T-helper 2 cell (primary cell): ENCODE measurements at regions not wholly inside any gene's neighbourhood (a gene's known extent, or its start where the extent isn't known, plus 50 kb on each side); places are given as distances from the start of the nearest gene placed in this dataset.
"Not testable (repeated sequence)": the region's sequence is repeated elsewhere in the genome, so short reads cannot be mapped to it uniquely, and the experiment has no call there.

Experiments
- DNase-seq, 5 experiments: peaks; one replicate each; pipeline versions ENCODE4 v3.0.0 to v3.0.0-alpha.2; 2012 to 2022

DNA sequence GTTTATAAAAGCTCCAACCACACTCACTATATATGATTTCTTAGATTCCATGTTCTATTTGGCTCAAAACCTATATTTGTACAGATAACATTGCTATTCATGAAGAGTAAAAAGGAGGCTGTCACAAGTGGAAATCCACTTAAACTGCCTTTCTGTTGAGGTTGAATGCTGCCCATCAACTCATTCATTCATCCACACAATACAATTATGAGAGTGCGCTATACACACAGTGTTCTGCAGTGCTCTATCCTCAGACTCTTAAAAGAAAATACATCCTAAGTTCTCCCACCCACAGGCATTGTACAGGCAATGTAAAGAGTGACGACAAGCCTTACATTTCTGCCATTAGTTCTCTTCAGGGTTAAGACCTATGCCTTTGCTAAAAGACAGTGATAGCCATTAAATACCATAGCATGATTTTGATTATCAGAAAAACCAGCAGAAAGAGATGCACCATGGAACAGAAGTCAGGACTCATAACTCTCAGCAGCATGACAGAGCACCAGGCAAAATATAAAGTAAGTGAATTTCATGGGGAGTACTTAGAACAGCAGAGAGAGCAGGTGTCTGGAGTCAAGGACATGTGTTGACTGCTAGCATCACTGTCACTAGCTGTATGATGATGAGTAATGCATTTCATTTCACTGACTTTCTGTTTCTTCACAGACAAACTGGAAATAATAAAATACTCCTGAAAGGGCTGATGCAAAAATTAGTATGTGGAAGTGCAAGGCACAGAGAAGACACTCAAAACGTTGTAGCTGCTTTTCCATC, 218.0 kb downstream of the RBM26 start:
- DNase-seq = no peak

DNA sequence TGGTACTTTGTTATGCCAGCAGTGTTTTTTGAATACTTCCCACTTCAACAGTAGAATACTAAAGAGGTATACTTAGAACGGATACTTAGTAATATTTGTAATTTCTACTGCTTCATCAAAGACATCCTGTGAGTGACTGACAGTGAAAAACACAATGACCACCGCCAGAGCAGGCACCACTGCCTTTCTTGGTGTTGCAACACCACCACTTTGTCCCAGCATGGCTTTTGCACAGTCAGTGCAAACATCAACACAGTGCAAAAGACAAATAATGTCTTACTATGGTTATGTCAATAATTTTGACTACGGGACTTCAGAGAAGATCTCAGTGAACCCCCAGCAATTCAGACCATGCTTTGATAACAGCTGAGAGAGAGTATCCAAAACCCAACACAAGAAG, 220.5 kb downstream of the RBM26 start:
- no peak for DNase-seq

DNA sequence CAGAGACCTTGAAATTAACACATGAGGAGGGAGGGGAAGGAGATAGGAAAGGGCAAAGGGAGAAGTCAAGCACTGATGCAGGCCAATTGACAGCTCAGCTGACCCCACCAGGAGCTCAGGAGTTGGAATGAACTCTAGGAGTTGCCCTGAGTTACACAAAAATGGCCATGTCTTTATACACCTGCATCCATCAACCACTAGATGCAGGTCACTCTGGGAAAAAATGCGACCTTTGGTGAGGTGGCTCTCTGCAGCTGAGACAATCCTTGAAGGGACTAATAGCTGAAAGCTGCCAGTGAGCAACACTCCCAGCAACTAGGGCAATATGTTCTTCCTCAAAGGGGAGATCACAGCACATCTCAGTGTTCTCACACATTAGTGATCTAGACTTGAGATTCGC, 222.8 kb downstream of the RBM26 start:
- no peak for DNase-seq

GRCh38 chr13:79173691-79174090, 232.4 kb downstream of the RBM26 start:
- DNase-seq = not testable (repeated sequence)

GRCh38 chr13:79172924-79173323, 233.1 kb downstream of the RBM26 start:
- DNase-seq = not testable (repeated sequence)

DNA sequence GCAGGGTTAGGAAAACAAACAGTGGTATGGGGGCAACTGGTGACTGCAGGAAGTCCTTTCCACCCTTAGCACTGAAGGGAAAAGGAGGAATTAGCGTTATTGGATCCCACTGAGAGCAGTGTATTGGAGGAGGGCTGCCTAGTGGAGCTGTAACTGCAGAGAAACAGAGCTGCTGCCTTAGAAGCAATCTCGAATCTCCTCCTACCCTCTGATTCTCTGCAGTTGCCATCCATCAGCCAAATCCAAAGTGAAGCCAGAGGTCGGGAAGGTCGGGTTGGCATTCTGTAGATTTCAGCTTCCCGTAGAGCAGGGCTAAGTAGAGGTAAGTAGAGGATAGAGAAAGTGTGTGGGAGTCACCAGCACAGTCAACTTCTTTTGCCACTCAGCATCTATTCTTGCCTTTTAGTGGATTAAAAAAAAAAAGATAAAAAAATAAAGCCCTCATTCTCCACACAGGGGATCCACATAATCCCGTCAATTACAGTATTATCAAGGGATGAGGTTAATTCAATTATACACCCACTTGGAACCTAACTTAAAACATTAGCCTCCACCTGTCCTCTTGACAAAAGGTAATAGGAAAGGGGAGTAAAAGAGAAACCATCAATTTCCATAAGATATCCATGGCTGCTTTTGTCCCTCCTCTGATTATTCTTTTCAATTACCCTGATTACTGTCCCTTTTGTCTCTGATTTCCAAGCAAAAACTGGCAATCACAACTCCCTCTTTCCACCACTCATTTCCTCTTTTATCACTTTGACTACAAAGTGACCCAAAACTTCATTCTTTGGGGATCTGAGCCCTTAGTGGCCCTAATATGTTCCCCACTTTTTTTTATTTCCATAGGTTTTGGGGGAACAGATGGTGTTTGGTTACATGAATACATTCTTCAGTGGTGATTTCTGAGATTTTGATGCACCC, 234.7 kb downstream of the RBM26 start:
- DNase-seq = no peak

DNA sequence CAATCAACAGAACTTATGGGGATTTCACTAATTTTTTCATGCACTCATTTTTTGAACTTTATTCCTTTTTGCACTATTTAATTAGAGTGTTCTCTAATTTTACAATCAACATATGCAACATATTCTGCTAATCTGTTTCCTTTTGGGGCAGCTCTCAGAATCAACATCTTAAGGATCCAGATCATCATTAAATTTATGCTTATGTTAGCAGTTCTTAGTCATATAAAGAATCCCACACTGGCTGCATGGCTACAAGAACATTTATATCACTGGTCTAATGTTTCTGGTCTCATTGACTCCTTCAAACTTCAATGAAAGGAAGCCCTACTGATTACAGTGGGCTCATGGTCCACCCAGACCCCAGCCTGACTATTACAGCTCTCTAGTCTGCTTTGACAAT, 245.2 kb downstream of the RBM26 start:
- no peak for DNase-seq

DNA sequence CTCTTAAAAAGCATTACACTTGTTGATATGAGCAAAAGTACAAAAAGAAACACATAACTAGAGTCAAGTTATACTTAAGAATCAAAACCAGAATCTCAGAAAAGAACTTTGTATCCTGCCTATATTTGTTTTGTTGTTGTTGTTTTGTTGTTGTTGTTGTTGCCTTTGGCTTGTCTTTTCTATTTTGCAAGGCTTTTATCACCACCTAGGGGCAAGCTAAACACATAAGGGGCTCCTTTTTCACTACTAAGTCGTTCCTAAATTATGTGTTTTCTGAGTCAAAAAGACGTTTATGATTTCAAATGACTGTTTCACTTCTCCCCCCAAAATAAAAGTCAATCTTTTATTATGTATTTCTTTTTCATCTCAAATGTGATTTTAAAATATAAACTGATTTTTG, 250.2 kb downstream of the RBM26 start:
- no peak for DNase-seq

- DNase-seq = no peak
These were observed 256.8 kb downstream of the RBM26 start for GRCh38 chr13:79149210-79149609.

GRCh38 chr13:79141082-79141481, 265.0 kb downstream of the RBM26 start:
- no peak for DNase-seq

DNA sequence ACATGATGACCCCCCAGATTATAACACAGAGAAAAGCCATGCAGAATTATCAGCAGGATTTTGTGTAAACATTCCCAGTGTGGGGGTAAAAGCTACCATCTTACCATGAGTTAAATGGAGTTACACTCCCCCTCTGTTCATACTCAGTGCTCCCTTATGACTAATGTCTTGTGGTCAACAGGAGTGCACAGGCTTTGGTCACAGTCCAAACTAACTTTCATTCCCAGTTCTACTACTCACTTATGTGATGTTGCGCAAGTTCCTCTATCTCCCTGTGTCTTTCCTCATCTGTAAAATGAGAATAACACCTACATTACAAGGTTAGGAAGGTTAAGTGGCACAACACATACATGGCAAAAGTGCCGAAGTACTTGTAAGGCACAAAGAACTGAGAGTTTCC, 277.9 kb downstream of the RBM26 start:
- DNase-seq = no peak

GRCh38 chr13:79126706-79127105, 279.3 kb downstream of the RBM26 start:
- no peak for DNase-seq

- no peak for DNase-seq
These were observed 281.9 kb downstream of the RBM26 start for GRCh38 chr13:79124183-79124582.

DNA sequence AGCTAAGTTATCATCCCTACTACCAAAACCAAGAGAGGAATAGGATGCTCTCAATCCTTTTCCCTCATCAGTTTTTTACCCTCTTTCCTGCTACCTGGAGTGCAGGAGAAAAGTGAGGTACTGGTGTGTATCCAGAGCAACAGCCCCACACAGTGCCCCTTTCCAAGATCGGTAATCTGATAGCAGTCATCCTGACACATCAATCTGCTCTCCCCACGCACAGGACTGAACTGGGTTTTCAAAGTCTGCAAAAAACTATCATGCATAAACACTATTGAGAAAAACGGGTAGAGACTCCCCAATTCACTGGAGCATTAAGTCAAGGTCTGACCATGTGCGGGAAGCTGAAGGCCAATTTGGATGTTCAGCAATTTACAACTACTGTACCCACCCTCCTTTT, 284.8 kb downstream of the RBM26 start:
- DNase-seq = no peak

DNA sequence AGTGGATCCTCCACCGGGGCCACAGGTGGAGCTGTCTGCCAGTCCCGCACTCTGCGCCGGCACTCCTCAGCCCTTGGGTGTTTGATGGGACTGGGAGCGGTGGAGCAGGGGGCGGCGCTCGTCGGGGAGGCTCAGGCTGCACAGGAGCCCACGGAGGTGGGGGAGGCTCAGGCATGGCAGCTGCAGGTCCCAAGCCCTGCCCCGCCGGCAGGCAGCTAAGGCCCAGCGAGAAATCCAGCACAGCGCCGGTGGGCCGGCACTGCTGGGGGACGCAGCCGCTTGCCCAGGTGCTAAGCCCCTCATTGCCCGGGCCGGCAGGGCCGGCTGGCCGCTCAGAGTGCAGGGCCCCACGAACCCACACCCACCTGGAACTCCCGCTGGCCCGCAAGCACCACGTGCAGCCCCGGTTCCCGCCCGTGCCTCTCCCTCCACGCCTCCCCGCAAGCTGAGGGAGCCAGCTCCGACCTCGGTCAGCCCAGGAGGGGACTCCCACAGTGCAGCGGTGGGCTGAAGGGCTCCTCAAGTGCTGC, 286.4 kb downstream of the RBM26 start:
- DNase-seq = no peak

GRCh38 chr13:79112016-79112415, 294.0 kb downstream of the RBM26 start:
- DNase-seq = no peak

DNA sequence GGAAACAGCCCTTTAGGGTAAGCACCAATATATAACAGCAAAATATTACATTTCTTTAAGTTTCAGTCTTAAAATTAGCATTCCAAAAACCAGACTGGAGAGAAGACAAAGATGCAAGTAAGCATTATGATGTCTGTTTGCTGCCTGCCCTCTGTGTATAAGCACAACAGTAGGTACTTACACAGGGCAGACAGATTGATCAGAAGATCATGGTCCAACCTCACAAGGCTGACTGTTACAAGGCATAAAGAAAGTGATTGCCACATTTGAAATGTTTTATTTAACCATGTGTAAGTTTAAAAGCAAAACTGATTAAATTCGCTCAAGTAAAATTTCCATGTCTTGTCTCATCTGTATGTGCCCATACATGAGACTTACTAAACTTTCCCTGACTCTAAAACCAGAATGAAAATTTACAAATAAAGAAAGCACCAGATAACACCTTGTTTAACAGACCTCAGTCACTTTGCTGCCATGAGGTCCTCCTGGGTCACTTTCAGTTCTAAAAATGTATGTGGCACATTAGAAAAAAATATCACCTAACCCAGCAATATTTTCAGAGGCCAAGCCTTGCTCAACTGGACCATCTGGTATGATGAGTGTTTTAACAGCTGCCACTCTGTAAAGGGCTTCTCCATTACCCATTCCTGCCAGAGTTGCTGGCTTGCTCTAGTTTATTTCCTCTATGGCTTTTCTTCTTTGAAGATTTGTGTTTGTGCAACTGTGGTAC, 297.0 kb downstream of the RBM26 start:
- no peak for DNase-seq

- DNase-seq = no peak
These were observed 307.5 kb downstream of the RBM26 start for GRCh38 chr13:79098596-79098995.

DNA sequence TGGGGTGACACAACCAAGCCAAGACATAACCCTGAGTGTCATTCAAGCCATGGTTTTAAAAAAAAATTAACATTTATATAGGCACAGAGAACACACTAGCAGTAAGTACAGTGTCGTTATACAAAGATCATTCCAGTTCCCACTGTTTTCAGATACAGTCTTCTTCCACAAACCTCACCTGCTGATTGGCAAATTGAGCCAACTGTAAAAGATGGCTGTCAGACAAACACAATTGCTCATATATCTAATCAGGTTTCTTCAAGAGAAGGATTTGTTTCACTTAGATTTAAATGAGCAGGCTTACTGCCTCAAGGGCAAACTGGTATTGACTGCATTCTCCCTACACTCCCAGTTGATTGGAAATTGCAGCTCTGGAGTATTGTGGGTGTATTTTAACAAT, 308.9 kb downstream of the RBM26 start:
- no peak for DNase-seq

- no peak for DNase-seq
These were observed 310.0 kb downstream of the RBM26 start for GRCh38 chr13:79096099-79096498.

- no peak for DNase-seq
These were observed 315.4 kb downstream of the RBM26 start for GRCh38 chr13:79090552-79091124.

- no peak for DNase-seq
These were observed 321.1 kb downstream of the RBM26 start for GRCh38 chr13:79084802-79085424.
